K562 (cell line): ENCODE measurements at regions not wholly inside any gene's neighbourhood (a gene's known extent, or its start where the extent isn't known, plus 50 kb on each side); places are given as distances from the start of the nearest gene placed in this dataset.

Experiments
- ATAC-seq: fragments of 200-7000 bp; cut with Tn5 transposase; 3 replicates; pipeline ENCODE4 v1.9.1; 2020; ENCODE audit warnings: moderate library complexity
- BruUV-seq: library from RNA; stranded (reverse); fragments of 400-500 nt; replicated peaks from 2 replicates; lab custom pipeline; 2021; lab: Mats Ljungman, UMichigan
- CTCF ChIA-PET: fragments of 300-600 bp; formaldehyde crosslinking; extraction: SDS; loops from one replicate; lab custom pipeline; 2021; ENCODE audit warnings: low intra/inter-chr PET ratio; lab: Yijun Ruan, JAX
- POLR2A ChIA-PET: fragments of 300-600, 350-650 bp; sonication (Branson Sonifier 250); formaldehyde crosslinking; extraction: SDS; loops from one replicate; lab custom pipeline; 2021; ENCODE audit warnings: antibody characterized with exemption, inconsistent platforms; lab: Yijun Ruan, JAX
- DNase-seq, 4 experiments: peaks; one replicate each; pipeline versions ENCODE4 v3.0.0 to v3.0.0-alpha.2; 2011 to 2018; ENCODE audit warnings: low spot score in 3 of 4, mixed read lengths in 3 of 4; ENCODE audit errors: extremely low read depth in 1 of 4
- FAIRE-seq: peaks from 2 replicates; lab custom pipeline; 2011; peaks lifted over from hg19 to GRCh38; lab: Jason Lieb, UNC
- H2AFZ ChIP-seq: 2 replicates; pipeline ENCODE4 v1.6.0; 2011; ENCODE audit warnings: low read depth, low read length, control low read depth, inconsistent platforms
- H3K27ac ChIP-seq: fragments of 200-600 bp; 3 replicates; pipeline ENCODE4 v1.8.0; 2011; ENCODE audit warnings: low read depth, mild to moderate bottlenecking, control low read depth, inconsistent platforms, low read length, moderate library complexity, mixed read lengths; ENCODE audit errors: extremely low read depth
- H3K27me3 ChIP-seq, 2 experiments: fragments of 300-600 bp in 1 of 2; 2 replicates in 1 of 2; 3 replicates in 1 of 2; pipeline versions ENCODE4 v1.6.0 to v1.8.0; 2011; ENCODE audit warnings: inconsistent platforms in 2 of 2, low read length in 2 of 2, mild to moderate bottlenecking in 1 of 2, mixed read lengths in 1 of 2, moderate library complexity in 1 of 2; ENCODE audit not compliant: control insufficient read depth in 2 of 2, insufficient read depth in 2 of 2
- H3K36me3 ChIP-seq: fragments of 300-600 bp; 3 replicates; pipeline ENCODE4 v1.8.0; 2011; ENCODE audit warnings: mild to moderate bottlenecking, low read length, inconsistent platforms; ENCODE audit not compliant: control insufficient read depth, insufficient read depth
- H3K4me1 ChIP-seq, 2 experiments: fragments of 200-600 bp in 1 of 2; replicated peaks in 1 of 2; 2 replicates in 1 of 2; 3 replicates in 1 of 2; pipeline versions ENCODE4 v1.5.1 to v1.8.0; 2011; ENCODE audit warnings: inconsistent platforms in 2 of 2, low read length in 2 of 2, mild to moderate bottlenecking in 1 of 2, mixed read lengths in 1 of 2, moderate library complexity in 1 of 2; ENCODE audit not compliant: control insufficient read depth in 2 of 2, insufficient read depth in 2 of 2
- H3K4me2 ChIP-seq: 2 replicates; pipeline ENCODE4 v1.6.1; 2011; ENCODE audit warnings: low read length, control low read depth, inconsistent platforms, mixed read lengths; ENCODE audit not compliant: insufficient read depth
- H3K4me3 ChIP-seq: fragments of 200-600 bp; sonication (generic), shearing (Covaris generic); 2 replicates; pipeline ENCODE4 v1.5.1; 2016; ENCODE audit warnings: control low read depth, inconsistent platforms
- H3K79me2 ChIP-seq: fragments of 200-600 bp; 3 replicates; pipeline ENCODE4 v1.8.0; 2011; ENCODE audit warnings: low read length, inconsistent platforms; ENCODE audit not compliant: control insufficient read depth, insufficient read depth
- H3K9ac ChIP-seq, 2 experiments: 2 replicates each; pipeline versions ENCODE4 v1.6.0 to v1.6.1; 2011; ENCODE audit warnings: low read depth in 2 of 2, low read length in 2 of 2, control low read depth in 1 of 2, inconsistent platforms in 1 of 2, mild to moderate bottlenecking in 1 of 2, mixed read lengths in 1 of 2; ENCODE audit not compliant: insufficient read depth in 1 of 2
- H3K9me1 ChIP-seq: one replicate; pipeline ENCODE4 v1.6.0; 2011; ENCODE audit warnings: inconsistent platforms, mild to moderate bottlenecking, low read length, moderate library complexity; ENCODE audit not compliant: control insufficient read depth, insufficient read depth
- H3K9me3 ChIP-seq: replicated peaks from 2 replicates; pipeline ENCODE4 v1.5.1; 2011; ENCODE audit warnings: low read depth, low read length, inconsistent platforms; ENCODE audit not compliant: control insufficient read depth, insufficient read depth
- H4K20me1 ChIP-seq: replicated peaks from 2 replicates; pipeline ENCODE4 v1.6.1; 2011; ENCODE audit warnings: low read length, inconsistent platforms, mixed read lengths; ENCODE audit not compliant: control insufficient read depth, insufficient read depth
- DDX20 ChIP-seq: fragments of 450-650 bp; IDR thresholded peaks from 2 replicates; pipeline ENCODE4 v1.6.1; 2016; ENCODE audit warnings: missing genetic modification characterization, low read depth, mild to moderate bottlenecking, missing compliant biosample characterization, moderate library complexity
- JUNB ChIP-seq: fragments of 450-650 bp; formaldehyde crosslinking; conservative IDR thresholded peaks from 2 replicates; pipeline ENCODE4 v1.4.0; 2020; ENCODE audit warnings: mild to moderate bottlenecking
- KLF16 ChIP-seq: IDR thresholded peaks from 2 replicates; pipeline ENCODE4 v1.6.1; 2016; ENCODE audit warnings: antibody characterized with exemption
- MTA2 ChIP-seq: fragments of 450-650 bp; IDR thresholded peaks from 2 replicates; pipeline ENCODE4 v1.6.1; 2016; ENCODE audit warnings: low read depth
- NCOA6 ChIP-seq: fragments of 450-650 bp; IDR thresholded peaks from 2 replicates; pipeline ENCODE4 v1.6.1; 2017; ENCODE audit warnings: mild to moderate bottlenecking
- NELFE ChIP-seq: IDR thresholded peaks from 2 replicates; pipeline ENCODE4 v1.6.1; 2011; ENCODE audit warnings: mild to moderate bottlenecking; ENCODE audit not compliant: insufficient read depth, insufficient read length
- PHF21A ChIP-seq: fragments of 450-650 bp; IDR thresholded peaks from 2 replicates; pipeline ENCODE4 v1.6.1; 2017; ENCODE audit warnings: low read depth, borderline replicate concordance
- PURB ChIP-seq: sonication (generic); formaldehyde crosslinking; IDR thresholded peaks from 2 replicates; pipeline ENCODE4 v1.9.0; 2021; ENCODE audit warnings: low read depth, mild to moderate bottlenecking, missing genetic modification reagents
- SAP30 ChIP-seq: fragments of 200-600 bp; sonication (generic); IDR thresholded peaks from 2 replicates; pipeline ENCODE4 v1.6.1; 2012; ENCODE audit warnings: borderline replicate concordance, low read depth, mild to moderate bottlenecking, moderate library complexity, low read length, control low read depth, inconsistent platforms; ENCODE audit not compliant: insufficient read depth, poor library complexity, severe bottlenecking
- TBP ChIP-seq: optimal IDR thresholded peaks from 2 replicates; pipeline ENCODE3; 2011; ENCODE audit warnings: low read depth, low read length, improper control_type of control experiment
- TEAD1 ChIP-seq, 2 experiments: fragments of 450-650 bp in 1 of 2; sonication (generic) in 1 of 2; formaldehyde crosslinking; IDR thresholded peaks; 2 replicates each; pipeline versions ENCODE4 v1.4.0 to v1.8.0; 2020 to 2022; ENCODE audit warnings: mild to moderate bottlenecking in 2 of 2, missing genetic modification reagents in 1 of 2
- VEZF1 ChIP-seq: fragments of 200-800 bp; sonication (Bioruptor generic); IDR thresholded peaks from 2 replicates; pipeline ENCODE4 v1.6.1; 2017; ENCODE audit warnings: missing genetic modification characterization, missing compliant biosample characterization
- ZNF583 ChIP-seq: fragments of 250-450 bp; sonication (Bioruptor Pico); IDR thresholded peaks from 2 replicates; pipeline ENCODE4 v1.4.0; 2020
- ZNF778 ChIP-seq: fragments of 450-650 bp; formaldehyde crosslinking; IDR thresholded peaks from 2 replicates; pipeline ENCODE4 v1.4.0; 2020; ENCODE audit warnings: mild to moderate bottlenecking, moderate library complexity
- ZZZ3 ChIP-seq: fragments of 450-650 bp; IDR thresholded peaks from 2 replicates; pipeline ENCODE4 v1.6.1; 2016; ENCODE audit warnings: antibody characterized with exemption, mild to moderate bottlenecking, moderate library complexity
- WGBS: fragments of 100-300 bp; shearing (Covaris generic); methylation state at CpG from one replicate; pipeline ENCODE4 v1.1.6; 2016; ENCODE audit warnings: low coverage, mixed read lengths; ENCODE audit not compliant: insufficient coverage; ENCODE audit errors: missing lambda C conversion rate; 5-methylcytosine and 5-hydroxymethylcytosine counted together
- in situ Hi-C: fragments of 300-500 bp; cut with MboI; formaldehyde crosslinking; loops from 4 replicates; pipeline ENCODE4 v1.15.0; 2018; ENCODE audit warnings: inconsistent platforms, mixed read lengths
- intact Hi-C: fragments of 100-400 bp; cut with micrococcal nuclease; formaldehyde crosslinking; loops from 2 replicates; pipeline ENCODE4 v1.14.2; 2022

- H3K27me3 ChIP-seq = no peaks in the 10 kb centered on the region
- no peaks in the 10 kb centered on the region for H3K36me3 ChIP-seq
- BruUV-seq = no TSS peak
- 6% methylated on average over 3 of the region's 3 CpGs for WGBS
- FAIRE-seq (no peak), ATAC-seq (no peak), DNase-seq (no peak)
- ChIA-PET POLR2A (no interaction called here), CTCF (no interaction called here)
- no peaks in the 10 kb centered on the region for H4K20me1 ChIP-seq
- no peak overlapping the region for H3K9ac ChIP-seq
- H3K9me1 ChIP-seq = no peaks in the 10 kb centered on the region
- TF ChIP-seq NELFE = no peak
- no peak for TF ChIP-seq TBP
- no peaks in the 10 kb centered on the region for H3K9me3 ChIP-seq
- H3K79me2 ChIP-seq = no peaks in the 10 kb centered on the region
- in situ Hi-C loops = no loop called here
- H3K4me3 ChIP-seq = no peak overlapping the region
- intact Hi-C loops = no loop called here
- H3K27ac ChIP-seq = no peak overlapping the region
- H2AFZ ChIP-seq = no peak overlapping the region
- no peaks in the 10 kb centered on the region for H3K4me1 ChIP-seq
- H3K4me2 ChIP-seq = no peak overlapping the region
Measured at GRCh38 chr6:22807818-22808217, 238.5 kb downstream of the HDGFL1 start.

- no peak overlapping the region for H2AFZ ChIP-seq
- no peaks in the 10 kb centered on the region for H3K27me3 ChIP-seq
- no peaks in the 10 kb centered on the region for H3K79me2 ChIP-seq
- no peak for TF ChIP-seq PHF21A
- no peak for TF ChIP-seq KLF16
- TF ChIP-seq ZZZ3 = no peak
- no peak for TF ChIP-seq ZNF778 (CRISPR knock-in tag)
- TF ChIP-seq SAP30 = no peak
- TF ChIP-seq NCOA6 = no peak
- TF ChIP-seq TEAD1 (CRISPR knock-in tag; IDR thresholded peaks at IDR 0.05) = no peak
- TF ChIP-seq DDX20 (tag) = no peak
- no peak for TF ChIP-seq ZNF583 (CRISPR knock-in tag)
- TF ChIP-seq VEZF1 (CRISPR knock-in tag) = no peak
- TF ChIP-seq JUNB (CRISPR knock-in tag) = no peak
- TF ChIP-seq PURB = no peak
- no peak for TF ChIP-seq MTA2
- H4K20me1 ChIP-seq = no peaks in the 10 kb centered on the region
- ChIA-PET CTCF (no interaction called here), POLR2A (no interaction called here)
- DNase-seq (no peak), FAIRE-seq (no peak), ATAC-seq (no peak)
- no peak overlapping the region for H3K4me2 ChIP-seq
- H3K4me3 ChIP-seq = no peak overlapping the region
- intact Hi-C loops = no loop called here
- no TSS peak for BruUV-seq
- 0% methylated on average over 1 of the region's 1 CpG for WGBS
- no peaks in the 10 kb centered on the region for H3K36me3 ChIP-seq
- no peaks in the 10 kb centered on the region for H3K9me1 ChIP-seq
- H3K4me1 ChIP-seq = no peaks in the 10 kb centered on the region
- no peak overlapping the region for H3K27ac ChIP-seq
- no peak overlapping the region for H3K9ac ChIP-seq
- no peaks in the 10 kb centered on the region for H3K9me3 ChIP-seq
- in situ Hi-C loops = no loop called here
Measured at GRCh38 chr6:22808466-22808865, 239.1 kb downstream of the HDGFL1 start.
